Neural progenitor cell (in vitro differentiated cells): ENCODE measurements at regions not wholly inside any gene's neighbourhood (a gene's known extent, or its start where the extent isn't known, plus 50 kb on each side); places are given as distances from the start of the nearest gene placed in this dataset.

Experiments
- DNase-seq: peaks from one replicate; pipeline ENCODE4 v3.0.0-alpha.2; 2016; ENCODE audit warnings: low spot score
- H2AFZ ChIP-seq: fragments of 200-600 bp; sonication (generic); replicated peaks from 2 replicates; pipeline ENCODE4 v1.6.1; 2016; ENCODE audit warnings: antibody characterized with exemption
- H3F3A ChIP-seq: fragments of 200-600 bp; sonication (generic); 2 replicates; pipeline ENCODE4 v1.6.1; 2016; ENCODE audit warnings: antibody characterized with exemption, low read depth
- H3K27ac ChIP-seq: fragments of 200-600 bp; sonication (generic); 2 replicates; pipeline ENCODE4 v1.5.1; 2016; ENCODE audit warnings: mild to moderate bottlenecking
- H3K27me3 ChIP-seq: fragments of 200-600 bp; sonication (generic); 2 replicates; pipeline ENCODE4 v1.6.1; 2016; ENCODE audit warnings: mild to moderate bottlenecking, moderate library complexity
- H3K36me3 ChIP-seq: fragments of 200-600 bp; sonication (generic); 2 replicates; pipeline ENCODE4 v1.5.1; 2016
- H3K4me1 ChIP-seq: fragments of 200-600 bp; sonication (generic); 2 replicates; pipeline ENCODE4 v1.6.1; 2016; ENCODE audit warnings: mixed run types
- H3K4me2 ChIP-seq: fragments of 200-600 bp; sonication (generic); 2 replicates; pipeline ENCODE4 v1.6.1; 2016
- H3K4me3 ChIP-seq: fragments of 200-600 bp; sonication (generic); 2 replicates; pipeline ENCODE4 v1.5.1; 2016
- H3K79me2 ChIP-seq: fragments of 200-600 bp; sonication (generic); 2 replicates; pipeline ENCODE4 v1.6.1; 2016; ENCODE audit warnings: low read depth
- H3K9ac ChIP-seq: fragments of 200-600 bp; sonication (generic); 2 replicates; pipeline ENCODE4 v1.6.1; 2016
- H3K9me3 ChIP-seq: fragments of 200-600 bp; sonication (generic); 2 replicates; pipeline ENCODE4 v1.5.1; 2016; ENCODE audit warnings: low read depth
- H4K20me1 ChIP-seq: fragments of 200-600 bp; sonication (generic); 2 replicates; pipeline ENCODE4 v1.6.1; 2016; ENCODE audit warnings: low read depth
- H3K27ac Mint-ChIP-seq: 3 replicates; pipeline ENCODE4 v1.8.0; 2021; ENCODE audit warnings: mixed read lengths
- H3K27me3 Mint-ChIP-seq: 2 replicates; pipeline ENCODE4 v1.8.0; 2022; ENCODE audit warnings: low read depth, mild to moderate bottlenecking, inconsistent platforms, moderate library complexity, mixed read lengths; ENCODE audit not compliant: insufficient read depth
- H3K36me3 Mint-ChIP-seq: 3 replicates; pipeline ENCODE4 v1.8.0; 2021; ENCODE audit warnings: mixed read lengths
- H3K4me1 Mint-ChIP-seq: 3 replicates; pipeline ENCODE4 v1.8.0; 2021; ENCODE audit warnings: mixed read lengths
- H3K4me3 Mint-ChIP-seq: 3 replicates; pipeline ENCODE4 v1.8.0; 2021; ENCODE audit warnings: mild to moderate bottlenecking, moderate library complexity, mixed read lengths
- H3K9me3 Mint-ChIP-seq: 3 replicates; pipeline ENCODE4 v1.8.0; 2020; ENCODE audit warnings: mixed read lengths
- CTCF ChIP-seq: fragments of 200-600 bp; sonication (generic); IDR thresholded peaks from 2 replicates; pipeline ENCODE4 v1.5.1; 2017; ENCODE audit warnings: antibody characterized with exemption, mild to moderate bottlenecking
- EZH2 ChIP-seq: fragments of 200-600 bp; sonication (generic); IDR thresholded peaks from 2 replicates; pipeline ENCODE4 v1.6.1; 2017; ENCODE audit warnings: antibody characterized with exemption, mild to moderate bottlenecking, moderate library complexity
- EZH2phosphoT487 ChIP-seq: fragments of 200-600 bp; sonication (generic); IDR thresholded peaks from 2 replicates; pipeline ENCODE4 v1.6.1; 2017; ENCODE audit warnings: antibody characterized with exemption

GRCh38 chr12:47509398-47509851 is 196.4 kb downstream of the RPAP3 start:
- no peak overlapping the region for H3K27ac Mint-ChIP-seq
- no peak for DNase-seq
- H4K20me1 ChIP-seq, result no peaks in the 10 kb centered on the region
- H3K4me3 Mint-ChIP-seq, result no peak overlapping the region
- no peak overlapping the region for H2AFZ ChIP-seq
- H3K9ac ChIP-seq, result no peak overlapping the region
- no peaks in the 10 kb centered on the region for H3K27me3 Mint-ChIP-seq
- H3K9me3 Mint-ChIP-seq, result peaks cover 13% of the 10 kb centered on the region
- no peak overlapping the region for H3K4me3 ChIP-seq
- TF ChIP-seq EZH2phosphoT487, result no peak
- no peak for TF ChIP-seq EZH2
- TF ChIP-seq CTCF, result no peak
- no peaks in the 10 kb centered on the region for H3F3A ChIP-seq
- no peaks in the 10 kb centered on the region for H3K9me3 ChIP-seq
- no peak overlapping the region for H3K27ac ChIP-seq
- no peaks in the 10 kb centered on the region for H3K79me2 ChIP-seq
- H3K36me3 ChIP-seq, result no peaks in the 10 kb centered on the region
- H3K27me3 ChIP-seq, result no peaks in the 10 kb centered on the region
- no peaks in the 10 kb centered on the region for H3K4me1 Mint-ChIP-seq
- no peak overlapping the region for H3K4me2 ChIP-seq
- H3K4me1 ChIP-seq, result no peaks in the 10 kb centered on the region
- H3K36me3 Mint-ChIP-seq, result no peaks in the 10 kb centered on the region

GRCh38 chr12:47507221-47507620 is 198.6 kb downstream of the RPAP3 start:
- Mint-ChIP-seq H3K4me1 (no peaks in the 10 kb centered on the region), H3K27ac (no peak overlapping the region), H3K36me3 (no peaks in the 10 kb centered on the region), H3K27me3 (no peaks in the 10 kb centered on the region), H3K4me3 (no peak overlapping the region), H3K9me3 (peaks cover 4% of the 10 kb centered on the region)
- Histone ChIP-seq H3F3A (no peaks in the 10 kb centered on the region), H3K27ac (no peak overlapping the region), H4K20me1 (no peaks in the 10 kb centered on the region), H3K79me2 (no peaks in the 10 kb centered on the region), H2AFZ (no peak overlapping the region), H3K27me3 (no peaks in the 10 kb centered on the region), H3K36me3 (no peaks in the 10 kb centered on the region), H3K9me3 (no peaks in the 10 kb centered on the region), H3K9ac (no peak overlapping the region), H3K4me2 (no peak overlapping the region), H3K4me1 (no peaks in the 10 kb centered on the region), H3K4me3 (no peak overlapping the region)
- TF ChIP-seq CTCF, result no peak
- no peak for TF ChIP-seq EZH2
- no peak for TF ChIP-seq EZH2phosphoT487
- no peak for DNase-seq

GRCh38 chr12:47504775-47505446 is 200.9 kb downstream of the RPAP3 start:
- Mint-ChIP-seq H3K27ac (no peak overlapping the region), H3K4me1 (no peaks in the 10 kb centered on the region), H3K36me3 (no peaks in the 10 kb centered on the region), H3K27me3 (no peaks in the 10 kb centered on the region), H3K9me3 (peaks cover 9% of the 10 kb centered on the region), H3K4me3 (no peak overlapping the region)
- no peaks in the 10 kb centered on the region for H3K27me3 ChIP-seq
- no peaks in the 10 kb centered on the region for H4K20me1 ChIP-seq
- H3K36me3 ChIP-seq, result no peaks in the 10 kb centered on the region
- H3K4me2 ChIP-seq, result no peak overlapping the region
- no peak overlapping the region for H3K27ac ChIP-seq
- TF ChIP-seq EZH2phosphoT487 (no peak), CTCF (no peak), EZH2 (no peak)
- H3K4me1 ChIP-seq, result no peaks in the 10 kb centered on the region
- no peaks in the 10 kb centered on the region for H3F3A ChIP-seq
- no peak overlapping the region for H3K9ac ChIP-seq
- H3K79me2 ChIP-seq, result no peaks in the 10 kb centered on the region
- H2AFZ ChIP-seq, result no peak overlapping the region
- no peak overlapping the region for H3K4me3 ChIP-seq
- DNase-seq, result no peak
- H3K9me3 ChIP-seq, result no peaks in the 10 kb centered on the region
